ENCODE measurements at regions not wholly inside any gene's neighbourhood (a gene's known extent, or its start where the extent isn't known, plus 50 kb on each side); places are given as distances from the start of the nearest gene placed in this dataset.

DNA sequence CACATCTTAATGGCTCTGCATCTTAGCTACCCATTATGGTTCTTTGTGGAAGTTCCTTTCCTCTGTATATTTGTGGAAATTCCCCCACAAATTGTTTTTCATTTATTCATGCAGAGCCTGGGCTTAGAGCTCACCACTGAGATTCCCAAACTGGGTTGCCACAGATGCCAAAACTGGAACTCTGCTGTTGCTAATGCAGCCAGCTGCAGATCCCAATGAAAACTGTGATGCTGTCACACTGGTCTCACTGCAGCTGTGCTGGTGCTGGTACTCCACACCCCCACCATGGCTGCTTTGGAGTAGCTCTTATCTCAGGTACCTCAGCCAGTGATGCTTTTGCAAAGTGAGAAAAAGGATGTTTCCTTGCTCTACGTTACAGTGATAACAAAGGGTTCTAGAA, 87.7 kb downstream of the DCK start:
- intact Hi-C loops (cut with DNase I), result no loop called here

GRCh38 chr4:71093745-71094144, 100.3 kb downstream of the DCK start:
- ATAC-seq, result no peak
- intact Hi-C loops (cut with DNase I), result no loop called here
- TF ChIP-seq POLR2A (IDR thresholded peaks at IDR 0.05) (no peak), CTCF (IDR thresholded peaks at IDR 0.05) (no peak)

More for the DNA sequence above, 87.7 kb downstream of the DCK start:
- Histone ChIP-seq H3K36me3 (no peaks in the 10 kb centered on the region), H3K9me3 (no peaks in the 10 kb centered on the region), H3K27ac (no peak overlapping the region), H3K27me3 (no peaks in the 10 kb centered on the region), H3K4me1 (no peaks in the 10 kb centered on the region), H3K4me3 (no peak overlapping the region)
- no peak for TF ChIP-seq CTCF (IDR thresholded peaks at IDR 0.05)
- no peak for TF ChIP-seq POLR2A (IDR thresholded peaks at IDR 0.05)
- no peak for ATAC-seq
- WGBS, 4 donors, result 37 to 46% (median 44%) methylated on average over 1 of the region's 1 CpG
- DNase-seq, result no peak

GRCh38 chr4:71094201-71094600, 100.8 kb downstream of the DCK start:
- intact Hi-C loops (cut with DNase I), result no loop called here
- peak overlapping the region in 2 of 12 donors; percentile 13 to 18 for H3K27ac ChIP-seq
- H3K36me3 ChIP-seq, result no peaks in the 10 kb centered on the region
- peaks cover 0 to 3% (median 0%) of the 10 kb centered on the region in 12 donors for H3K9me3 ChIP-seq
- no peaks in the 10 kb centered on the region for H3K27me3 ChIP-seq
- no peak for TF ChIP-seq POLR2A (IDR thresholded peaks at IDR 0.05)
- H3K4me1 ChIP-seq, result peaks cover 0 to 12% (median 0%) of the 10 kb centered on the region in 12 donors
- H3K4me3 ChIP-seq, result no peak overlapping the region
- ATAC-seq (peak in 3 of 4 donors; percentile 60 to 80 (median 61)), DNase-seq (no peak)

More at GRCh38 chr4:71093745-71094144, 100.3 kb downstream of the DCK start:
- Histone ChIP-seq H3K36me3 (no peaks in the 10 kb centered on the region), H3K27me3 (no peaks in the 10 kb centered on the region), H3K4me1 (peaks cover 0 to 12% (median 0%) of the 10 kb centered on the region in 12 donors), H3K9me3 (peaks cover 0 to 3% (median 0%) of the 10 kb centered on the region in 12 donors), H3K4me3 (no peak overlapping the region), H3K27ac (peak overlapping the region in 1 of 12 donors; percentile 18)
- 24 to 35% (median 31%) methylated on average over 1 of the region's 1 CpG for WGBS, 4 donors
- DNase-seq, result no peak

DNA sequence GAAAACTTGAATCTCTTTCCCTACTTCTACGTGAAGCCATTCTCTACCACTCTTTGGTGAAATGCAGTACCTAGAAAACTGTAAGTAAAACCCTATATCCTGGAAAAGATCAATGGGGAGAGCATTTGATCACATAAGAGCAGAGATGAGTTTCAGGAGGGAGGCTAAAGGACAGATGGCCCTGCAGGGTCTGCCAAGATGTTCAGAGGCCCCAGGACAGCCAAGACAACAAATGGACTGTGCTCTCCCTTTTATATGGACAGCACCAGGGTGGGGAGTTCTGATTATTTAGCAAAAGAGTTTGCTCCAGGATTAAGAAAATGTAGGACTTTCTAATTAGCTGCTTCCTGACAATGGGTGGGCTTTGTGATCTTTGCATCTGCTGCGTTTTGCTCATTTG, 101.7 kb downstream of the DCK start:
- DNase-seq (no peak), ATAC-seq (no peak)
- WGBS, 4 donors, result 88 to 96% (median 93%) methylated on average over 2 of the region's 2 CpGs
- peaks cover 0 to 12% (median 0%) of the 10 kb centered on the region in 12 donors for H3K4me1 ChIP-seq
- intact Hi-C loops (cut with DNase I), result no loop called here
- H3K27ac ChIP-seq, result no peak overlapping the region
- no peaks in the 10 kb centered on the region for H3K27me3 ChIP-seq
- no peak for TF ChIP-seq POLR2A (IDR thresholded peaks at IDR 0.05)
- TF ChIP-seq CTCF (IDR thresholded peaks at IDR 0.05), result no peak
- peaks cover 0 to 2% (median 0%) of the 10 kb centered on the region in 12 donors for H3K9me3 ChIP-seq
- no peak overlapping the region for H3K4me3 ChIP-seq
- H3K36me3 ChIP-seq, result no peaks in the 10 kb centered on the region

DNA sequence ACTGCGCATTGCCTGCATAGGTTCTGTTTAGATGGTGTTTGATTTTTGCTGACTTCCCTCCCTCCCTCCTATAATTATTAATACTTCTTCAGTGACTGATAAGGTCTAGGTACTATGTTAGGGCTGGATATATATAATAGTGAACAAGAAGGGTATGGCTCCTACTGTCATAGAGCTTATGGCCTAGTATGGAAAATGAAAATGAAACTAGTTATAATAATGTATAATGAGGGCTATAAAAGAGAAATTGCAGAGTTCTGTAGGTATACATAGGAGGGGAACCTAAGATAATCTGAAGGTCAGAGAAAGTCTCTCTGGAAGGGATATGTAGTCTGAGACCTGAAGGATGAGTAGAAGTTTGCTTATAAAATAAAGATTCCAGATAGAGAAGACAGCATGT, 102.1 kb downstream of the DCK start:
- WGBS, 4 donors, result 97 to 100% (median 99%) methylated on average over 1 of the region's 1 CpG
- H3K9me3 ChIP-seq, result no peaks in the 10 kb centered on the region
- no peak for TF ChIP-seq POLR2A (IDR thresholded peaks at IDR 0.05)
- no peak for TF ChIP-seq CTCF (IDR thresholded peaks at IDR 0.05)
- H3K4me1 ChIP-seq, result peaks cover 0 to 12% (median 0%) of the 10 kb centered on the region in 12 donors
- DNase-seq (no peak), ATAC-seq (no peak)
- no peak overlapping the region for H3K4me3 ChIP-seq
- no peaks in the 10 kb centered on the region for H3K36me3 ChIP-seq
- no peaks in the 10 kb centered on the region for H3K27me3 ChIP-seq
- intact Hi-C loops (cut with DNase I), result no loop called here
- H3K27ac ChIP-seq, result no peak overlapping the region
